ENCODE measurements at regions not wholly inside any gene's neighbourhood (a gene's known extent, or its start where the extent isn't known, plus 50 kb on each side); places are given as distances from the start of the nearest gene placed in this dataset.
A peak's percentile ranks its signal among the peaks of the same experiment; 100 is the strongest.

GRCh38 chr7:20535541-20535940 is 79.9 kb upstream of the ABCB5 start:
- ChIA-PET CTCF (no interaction called here), POLR2A (no interaction called here)
- Histone ChIP-seq H3K4me1 (ENCODE audit: control insufficient read depth, insufficient read depth, low read length) (no peaks in the 10 kb centered on the region), H3K9me3 (ENCODE audit: control insufficient read depth, insufficient read depth, low read depth, low read length) (peaks cover 4% of the 10 kb centered on the region; the same call in 1 of the 2 replicates), H3K36me3 (ENCODE audit: control insufficient read depth, insufficient read depth, low read length) (no peaks in the 10 kb centered on the region), H3K4me3 (ENCODE audit: low read depth in 2 of 2, low read length in 2 of 2) (no peak overlapping the region), H3K27ac (ENCODE audit: low read length) (no peak overlapping the region), H3K27me3 (ENCODE audit: control insufficient read depth, insufficient read depth, low read length) (no peaks in the 10 kb centered on the region)
- no peak for TF ChIP-seq SIN3A (IDR thresholded peaks at IDR 0.05; ENCODE audit: borderline replicate concordance, insufficient read depth, low read depth, low read length)
- TF ChIP-seq, protein P1, sequence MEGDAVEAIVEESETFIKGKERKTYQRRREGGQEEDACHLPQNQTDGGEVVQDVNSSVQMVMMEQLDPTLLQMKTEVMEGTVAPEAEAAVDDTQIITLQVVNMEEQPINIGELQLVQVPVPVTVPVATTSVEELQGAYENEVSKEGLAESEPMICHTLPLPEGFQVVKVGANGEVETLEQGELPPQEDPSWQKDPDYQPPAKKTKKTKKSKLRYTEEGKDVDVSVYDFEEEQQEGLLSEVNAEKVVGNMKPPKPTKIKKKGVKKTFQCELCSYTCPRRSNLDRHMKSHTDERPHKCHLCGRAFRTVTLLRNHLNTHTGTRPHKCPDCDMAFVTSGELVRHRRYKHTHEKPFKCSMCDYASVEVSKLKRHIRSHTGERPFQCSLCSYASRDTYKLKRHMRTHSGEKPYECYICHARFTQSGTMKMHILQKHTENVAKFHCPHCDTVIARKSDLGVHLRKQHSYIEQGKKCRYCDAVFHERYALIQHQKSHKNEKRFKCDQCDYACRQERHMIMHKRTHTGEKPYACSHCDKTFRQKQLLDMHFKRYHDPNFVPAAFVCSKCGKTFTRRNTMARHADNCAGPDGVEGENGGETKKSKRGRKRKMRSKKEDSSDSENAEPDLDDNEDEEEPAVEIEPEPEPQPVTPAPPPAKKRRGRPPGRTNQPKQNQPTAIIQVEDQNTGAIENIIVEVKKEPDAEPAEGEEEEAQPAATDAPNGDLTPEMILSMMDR (IDR thresholded peaks at IDR 0.05): no peak
- TF ChIP-seq TCF7L2 (IDR thresholded peaks at IDR 0.05; ENCODE audit: low read depth, low read length): no peak
- in situ Hi-C loops (cut with HindIII; ENCODE audit: low pct_unique_long_range_greater_than_20kb, low sequenced_read_pairs): no loop called here
- ATAC-seq: no peak
- intact Hi-C loops (cut with micrococcal nuclease; ENCODE audit: unreplicated experiment): no loop called here
- BruUV-seq (replicated peaks): no TSS peak
- DNase-seq (ENCODE audit: low read depth, low spot score): no peak

- ChIA-PET POLR2A (no interaction called here), CTCF (interaction anchor here (0.7 to 0.8 kb wide), 2 partner anchors 146 to 1549 kb away, joined by 3 to 5 read pairs; no protein-coding TSS in a partner anchor)
- Histone ChIP-seq H3K4me3 (ENCODE audit: low read depth in 2 of 2, low read length in 2 of 2) (no peak overlapping the region), H3K27ac (ENCODE audit: low read length) (no peak overlapping the region), H3K36me3 (ENCODE audit: control insufficient read depth, insufficient read depth, low read length) (no peaks in the 10 kb centered on the region), H3K4me1 (ENCODE audit: control insufficient read depth, insufficient read depth, low read length) (no peaks in the 10 kb centered on the region), H3K27me3 (ENCODE audit: control insufficient read depth, insufficient read depth, low read length) (no peaks in the 10 kb centered on the region), H3K9me3 (ENCODE audit: control insufficient read depth, insufficient read depth, low read depth, low read length) (no peaks in the 10 kb centered on the region)
- no peak for TF ChIP-seq REST (IDR thresholded peaks at IDR 0.05; ENCODE audit: insufficient read depth in 1 of 2, low read depth in 2 of 2, low read length in 1 of 2)
- TF ChIP-seq POLR2AphosphoS5 (IDR thresholded peaks at IDR 0.05; ENCODE audit: low read depth, low read length): no peak
- no peak for TF ChIP-seq SIN3A (IDR thresholded peaks at IDR 0.05; ENCODE audit: borderline replicate concordance, insufficient read depth, low read depth, low read length)
- no peak for TF ChIP-seq TCF7L2 (IDR thresholded peaks at IDR 0.05; ENCODE audit: low read depth, low read length)
- TF ChIP-seq, protein P1 (IDR thresholded peaks at IDR 0.05): peak; percentile 30; the same call in 1 of the 2 replicates
- no TSS peak for BruUV-seq (replicated peaks)
- intact Hi-C loops (cut with micrococcal nuclease; ENCODE audit: unreplicated experiment) (no loop called here), in situ Hi-C loops (cut with HindIII; ENCODE audit: low pct_unique_long_range_greater_than_20kb, low sequenced_read_pairs) (no loop called here)
- no peak for ATAC-seq
- DNase-seq (ENCODE audit: low read depth, low spot score): no peak
These were observed 76.3 kb upstream of the ABCB5 start for GRCh38 chr7:20539201-20539600.

All from Panc1 (cell line).